Endodermal cell (in vitro differentiated cells): ENCODE measurements at regions not wholly inside any gene's neighbourhood (a gene's known extent, or its start where the extent isn't known, plus 50 kb on each side); places are given as distances from the start of the nearest gene placed in this dataset.

Source experiments
- DNase-seq: peaks from one replicate; pipeline ENCODE4 v3.0.0-alpha.2; 2017
- H3K27ac ChIP-seq: 2 replicates; pipeline ENCODE4 v1.5.1; 2013; ENCODE audit warnings: mild to moderate bottlenecking, low read depth, low read length, moderate library complexity
- H3K27me3 ChIP-seq: 2 replicates; pipeline ENCODE4 v1.6.1; 2013; ENCODE audit warnings: mild to moderate bottlenecking, low read length, moderate library complexity; ENCODE audit not compliant: insufficient read depth, control insufficient read depth, poor library complexity, severe bottlenecking
- H3K36me3 ChIP-seq: 2 replicates; pipeline ENCODE4 v1.7.0; 2013; ENCODE audit warnings: mild to moderate bottlenecking, low read length, moderate library complexity; ENCODE audit not compliant: control insufficient read depth, insufficient read depth
- H3K4me1 ChIP-seq: one replicate; pipeline ENCODE4 v1.7.0; 2013; ENCODE audit warnings: low read length; ENCODE audit not compliant: control insufficient read depth, insufficient read depth
- H3K4me3 ChIP-seq: 2 replicates; pipeline ENCODE4 v1.5.1; 2013; ENCODE audit warnings: mild to moderate bottlenecking, low read length, moderate library complexity
- H3K9ac ChIP-seq: 2 replicates; pipeline ENCODE4 v1.6.1; 2013; ENCODE audit warnings: mild to moderate bottlenecking, low read length, moderate library complexity; ENCODE audit not compliant: poor library complexity, severe bottlenecking; ENCODE audit errors: extremely low read depth
- H3K9me3 ChIP-seq: 2 replicates; pipeline ENCODE4 v1.6.1; 2013; ENCODE audit warnings: mild to moderate bottlenecking, low read length, moderate library complexity; ENCODE audit not compliant: control insufficient read depth
- H3K27ac Mint-ChIP-seq: 2 replicates; pipeline ENCODE4 v1.8.0; 2020; ENCODE audit warnings: mixed read lengths
- H3K27me3 Mint-ChIP-seq: 2 replicates; pipeline ENCODE4 v1.8.0; 2021; ENCODE audit warnings: mild to moderate bottlenecking, mixed read lengths; ENCODE audit not compliant: insufficient read depth
- H3K36me3 Mint-ChIP-seq: 2 replicates; pipeline ENCODE4 v1.8.0; 2020; ENCODE audit warnings: low read depth, mixed read lengths
- H3K4me1 Mint-ChIP-seq: 2 replicates; pipeline ENCODE4 v1.8.0; 2020; ENCODE audit warnings: mixed read lengths
- H3K4me3 Mint-ChIP-seq: 2 replicates; pipeline ENCODE4 v1.8.0; 2020; ENCODE audit warnings: mild to moderate bottlenecking, moderate library complexity, mixed read lengths
- H3K9me3 Mint-ChIP-seq: 2 replicates; pipeline ENCODE4 v1.8.0; 2020; ENCODE audit warnings: mild to moderate bottlenecking, mixed read lengths
- WGBS, 2 experiments: methylation state at CpG; one replicate each; pipeline versions ENCODE4 v1.1.5 to v1.1.7; 2013; ENCODE audit warnings: missing lambda C conversion rate in 2 of 2, mixed read lengths in 1 of 2; ENCODE audit not compliant: insufficient coverage in 1 of 2, insufficient read length in 1 of 2; 5-methylcytosine and 5-hydroxymethylcytosine counted together
- TF ChIP-seq, protein P1 (sequence below): fragments of 200-600 bp; sonication (generic); conservative IDR thresholded peaks from 2 replicates; pipeline ENCODE4 v1.5.0; 2021; ENCODE audit warnings: antibody characterized with exemption, mild to moderate bottlenecking

DNA sequence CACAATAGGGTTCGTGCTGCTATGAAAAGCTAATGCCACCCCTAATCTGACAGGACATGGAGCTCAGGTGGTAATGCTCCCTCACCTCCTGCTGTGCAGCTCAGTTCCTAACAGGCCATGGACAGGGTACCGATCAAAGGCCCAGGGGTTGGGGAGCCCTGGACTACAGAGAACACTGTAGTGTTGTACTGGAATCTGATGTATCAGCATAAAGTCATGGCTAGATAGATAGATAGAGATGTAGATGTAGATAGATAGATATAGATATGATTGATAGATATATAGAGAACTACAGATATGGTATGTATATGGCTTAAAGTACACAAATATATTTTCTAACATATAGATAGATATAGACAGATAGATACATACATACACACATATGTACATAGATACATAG, 112.3 kb upstream of the MPPED2 start:
- Mint-ChIP-seq H3K4me1 (no peaks in the 10 kb centered on the region), H3K36me3 (no peaks in the 10 kb centered on the region)
- TF ChIP-seq, protein P1, sequence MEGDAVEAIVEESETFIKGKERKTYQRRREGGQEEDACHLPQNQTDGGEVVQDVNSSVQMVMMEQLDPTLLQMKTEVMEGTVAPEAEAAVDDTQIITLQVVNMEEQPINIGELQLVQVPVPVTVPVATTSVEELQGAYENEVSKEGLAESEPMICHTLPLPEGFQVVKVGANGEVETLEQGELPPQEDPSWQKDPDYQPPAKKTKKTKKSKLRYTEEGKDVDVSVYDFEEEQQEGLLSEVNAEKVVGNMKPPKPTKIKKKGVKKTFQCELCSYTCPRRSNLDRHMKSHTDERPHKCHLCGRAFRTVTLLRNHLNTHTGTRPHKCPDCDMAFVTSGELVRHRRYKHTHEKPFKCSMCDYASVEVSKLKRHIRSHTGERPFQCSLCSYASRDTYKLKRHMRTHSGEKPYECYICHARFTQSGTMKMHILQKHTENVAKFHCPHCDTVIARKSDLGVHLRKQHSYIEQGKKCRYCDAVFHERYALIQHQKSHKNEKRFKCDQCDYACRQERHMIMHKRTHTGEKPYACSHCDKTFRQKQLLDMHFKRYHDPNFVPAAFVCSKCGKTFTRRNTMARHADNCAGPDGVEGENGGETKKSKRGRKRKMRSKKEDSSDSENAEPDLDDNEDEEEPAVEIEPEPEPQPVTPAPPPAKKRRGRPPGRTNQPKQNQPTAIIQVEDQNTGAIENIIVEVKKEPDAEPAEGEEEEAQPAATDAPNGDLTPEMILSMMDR, result no peak

DNA sequence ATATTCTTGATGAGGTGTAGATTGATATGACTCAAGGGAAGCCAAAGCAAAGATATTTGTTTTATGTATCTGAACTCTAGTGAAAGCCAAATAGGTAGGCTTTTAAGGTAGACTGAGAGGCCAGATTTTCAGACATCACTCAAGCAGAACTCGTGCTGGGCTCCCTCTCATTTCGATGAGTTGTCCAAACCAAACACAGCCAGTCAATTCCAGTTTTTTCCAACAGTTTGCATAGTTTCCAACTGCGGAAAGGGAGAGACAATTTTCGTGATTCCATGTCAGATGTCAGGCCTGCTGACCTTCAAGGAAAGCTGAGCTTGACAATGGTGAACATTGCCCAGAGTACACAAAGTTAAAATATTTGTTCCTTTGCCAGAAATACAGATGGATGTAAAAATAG, 110.9 kb upstream of the MPPED2 start:
- Mint-ChIP-seq H3K27ac (no peak overlapping the region), H3K36me3 (no peaks in the 10 kb centered on the region), H3K9me3 (no peaks in the 10 kb centered on the region), H3K4me1 (no peaks in the 10 kb centered on the region), H3K27me3 (no peaks in the 10 kb centered on the region), H3K4me3 (no peak overlapping the region)
- TF ChIP-seq, protein P1, result no peak
- Histone ChIP-seq H3K9me3 (no peaks in the 10 kb centered on the region), H3K27ac (no peak overlapping the region), H3K36me3 (no peaks in the 10 kb centered on the region), H3K4me1 (no peaks in the 10 kb centered on the region), H3K9ac (no peak overlapping the region), H3K4me3 (no peak overlapping the region), H3K27me3 (no peaks in the 10 kb centered on the region)
- WGBS, 2 experiments, result 61 to 67% methylated on average over 4 of the region's 4 CpGs
- no peak for DNase-seq

More for the DNA sequence above, 112.3 kb upstream of the MPPED2 start:
- Mint-ChIP-seq H3K9me3 (no peaks in the 10 kb centered on the region), H3K27ac (no peak overlapping the region), H3K27me3 (no peaks in the 10 kb centered on the region), H3K4me3 (no peak overlapping the region)
- no peaks in the 10 kb centered on the region for H3K27me3 ChIP-seq
- H3K4me3 ChIP-seq, result no peak overlapping the region
- DNase-seq, result no peak
- no peak overlapping the region for H3K27ac ChIP-seq
- H3K9ac ChIP-seq, result no peak overlapping the region
- H3K4me1 ChIP-seq, result no peaks in the 10 kb centered on the region
- no peaks in the 10 kb centered on the region for H3K36me3 ChIP-seq
- 93% methylated on average over 2 of the region's 2 CpGs for WGBS, 2 experiments
- no peaks in the 10 kb centered on the region for H3K9me3 ChIP-seq

DNA sequence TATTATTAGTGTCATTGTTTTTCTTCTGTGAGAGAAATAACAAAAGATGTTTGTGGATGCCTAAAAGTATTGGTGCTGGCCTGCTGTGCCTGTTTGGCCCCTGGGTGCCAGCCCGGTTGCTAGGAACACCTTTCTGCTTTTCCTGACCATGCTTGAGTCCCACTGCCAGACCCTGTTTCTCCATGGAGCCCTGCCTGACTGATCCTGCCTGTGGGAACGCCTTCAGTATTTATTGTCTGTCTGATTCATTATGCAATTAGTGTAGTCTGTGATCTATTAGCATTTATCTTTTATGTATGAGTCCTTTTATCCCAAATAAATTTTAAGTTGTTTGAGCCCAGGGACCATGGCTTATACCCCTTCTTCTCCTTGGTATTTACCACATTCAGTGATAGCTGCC, 98.6 kb upstream of the MPPED2 start:
- no peaks in the 10 kb centered on the region for H3K27me3 Mint-ChIP-seq
- H3K27ac Mint-ChIP-seq, result no peak overlapping the region
- H3K36me3 Mint-ChIP-seq, result no peaks in the 10 kb centered on the region
- H3K4me3 Mint-ChIP-seq, result no peak overlapping the region
- no peak for DNase-seq
- Histone ChIP-seq H3K27ac (no peak overlapping the region), H3K9ac (no peak overlapping the region), H3K36me3 (no peaks in the 10 kb centered on the region), H3K4me3 (no peak overlapping the region), H3K27me3 (no peaks in the 10 kb centered on the region), H3K4me1 (no peaks in the 10 kb centered on the region), H3K9me3 (no peaks in the 10 kb centered on the region)
- no peaks in the 10 kb centered on the region for H3K9me3 Mint-ChIP-seq
- WGBS, 2 experiments, result 97 to 100% methylated on average over 1 to 2 of the region's 2 CpGs
- TF ChIP-seq, protein P1, result no peak
- no peaks in the 10 kb centered on the region for H3K4me1 Mint-ChIP-seq
